ENCODE measurements at regions not wholly inside any gene's neighbourhood (a gene's known extent, or its start where the extent isn't known, plus 50 kb on each side); places are given as distances from the start of the nearest gene placed in this dataset.

GRCh38 chr12:30506411-30506810, 189.3 kb downstream of the IPO8 start:
- DNase-seq = no peak

GRCh38 chr12:30501718-30502117, 194.0 kb downstream of the IPO8 start:
- no peak for DNase-seq

DNA sequence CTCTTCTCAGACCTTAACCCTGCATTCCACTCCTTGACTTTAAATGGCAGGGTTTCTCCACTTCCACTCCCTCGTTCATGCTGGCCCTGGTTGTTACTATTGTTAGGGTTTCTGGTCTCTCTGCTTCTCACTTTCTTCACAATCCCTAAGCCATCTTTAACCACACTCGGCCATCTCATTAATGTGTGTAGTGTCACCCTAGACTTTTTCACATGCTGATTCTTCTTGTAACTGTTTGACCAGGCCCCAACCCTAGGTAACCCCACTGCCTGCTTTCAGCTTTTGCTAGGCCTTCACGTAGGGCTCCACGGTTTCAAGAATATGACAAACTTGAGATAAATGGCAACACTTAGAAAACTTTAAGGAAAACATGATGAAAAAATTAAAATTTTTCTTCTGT, 195.1 kb downstream of the IPO8 start:
- DNase-seq = no peak

DNA sequence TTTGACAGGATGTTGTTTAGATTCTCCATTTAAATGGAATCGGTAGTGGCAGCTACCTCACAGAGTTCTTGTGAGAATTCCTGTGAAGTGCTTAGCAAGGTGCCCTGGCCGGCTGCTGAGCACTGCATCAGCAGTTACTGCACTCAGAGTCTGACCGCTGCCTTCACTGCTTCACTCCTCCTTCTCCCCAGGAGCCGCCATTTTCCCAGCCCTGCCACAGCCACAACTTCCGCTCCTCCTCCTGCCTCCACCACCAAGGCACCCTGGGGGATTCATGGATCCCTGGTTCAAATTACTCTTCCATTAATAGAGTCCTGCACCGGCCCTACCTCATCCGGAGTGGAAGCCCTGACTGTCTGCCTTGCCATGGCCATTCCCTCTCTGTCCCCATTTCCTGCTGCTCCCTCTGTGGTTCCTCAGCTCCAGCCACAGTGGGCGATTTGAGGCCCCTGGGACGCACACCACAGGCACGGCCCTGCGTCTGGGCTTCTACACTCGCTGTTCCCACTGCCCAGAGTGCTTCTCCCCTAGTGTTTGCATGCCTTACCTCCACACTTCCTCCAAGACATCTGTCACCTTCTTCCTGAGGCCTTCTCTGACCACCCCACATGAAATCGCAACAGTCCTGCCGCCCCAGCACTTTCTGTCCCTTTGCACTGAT, 210.3 kb downstream of the IPO8 start:
- no peak for DNase-seq

DNA sequence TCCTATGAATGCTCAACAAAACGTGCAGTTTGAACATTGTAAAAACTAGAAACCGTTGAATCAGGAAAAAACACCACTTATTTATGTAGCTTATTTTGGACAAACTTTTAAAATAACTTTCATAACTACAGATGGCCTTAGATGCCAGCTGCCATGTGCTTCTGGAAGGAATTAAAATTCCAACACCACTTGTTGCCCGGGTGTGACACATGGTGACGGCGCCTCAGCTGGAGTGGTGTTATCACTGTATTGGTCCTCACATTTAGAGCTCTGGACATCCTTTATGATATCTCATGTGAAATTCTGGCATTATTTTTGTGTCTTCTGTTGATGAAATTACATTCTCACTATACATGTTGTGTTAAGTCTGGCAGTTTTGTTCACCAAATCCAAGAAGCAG, 211.0 kb downstream of the IPO8 start:
- DNase-seq = no peak

- DNase-seq = no peak
These were observed 213.0 kb downstream of the IPO8 start for GRCh38 chr12:30482650-30483049.

- no peak for DNase-seq
These were observed 222.4 kb downstream of the IPO8 start for GRCh38 chr12:30473274-30473673.

DNA sequence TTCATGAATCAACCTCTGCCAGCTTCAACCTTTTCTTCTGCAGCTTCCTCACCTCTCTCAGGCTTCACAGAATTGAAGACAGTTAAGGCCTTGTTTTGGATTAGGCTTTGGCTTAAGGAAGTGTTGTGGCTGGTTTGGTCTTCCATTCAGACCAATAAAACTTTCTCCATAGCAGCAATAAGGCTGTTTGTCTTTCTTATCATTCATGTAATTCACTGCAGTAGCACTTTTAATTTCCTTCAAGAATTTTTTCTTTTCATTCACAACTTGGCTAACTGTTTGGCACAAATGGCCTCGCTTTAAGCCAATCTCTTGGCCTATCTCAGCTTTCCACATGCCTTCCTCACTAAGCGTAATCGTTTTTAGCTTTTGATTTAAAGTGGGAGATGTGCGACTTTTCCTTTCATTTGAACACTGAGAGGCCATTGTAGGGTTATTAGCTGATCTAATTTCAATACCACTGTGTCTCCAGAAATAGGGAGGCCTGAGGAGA, 229.5 kb downstream of the IPO8 start:
- no peak for DNase-seq

- no peak for DNase-seq
These were observed 232.0 kb downstream of the IPO8 start for GRCh38 chr12:30463636-30464035.

DNA sequence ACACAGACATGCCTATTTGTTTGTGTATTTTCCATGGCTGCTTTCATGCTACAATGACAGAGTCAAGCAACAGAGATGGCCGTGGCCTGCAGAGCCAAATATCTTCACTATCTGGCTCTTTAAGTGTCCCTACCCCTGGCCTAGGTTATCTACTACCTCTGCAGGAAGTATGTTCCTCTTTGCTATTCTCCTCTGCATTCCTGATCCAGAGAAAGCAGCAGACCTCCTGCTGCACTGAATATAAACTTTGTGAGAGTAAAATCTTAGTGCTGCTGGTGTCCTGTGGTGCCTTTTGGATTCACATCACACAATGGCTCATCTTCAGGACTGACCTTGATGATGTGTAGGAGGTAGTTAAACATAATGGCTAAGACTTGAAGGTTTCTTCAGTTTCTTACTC, 233.4 kb downstream of the IPO8 start:
- DNase-seq = no peak

- DNase-seq = no peak
These were observed 234.5 kb downstream of the IPO8 start for GRCh38 chr12:30461026-30461615.

DNA sequence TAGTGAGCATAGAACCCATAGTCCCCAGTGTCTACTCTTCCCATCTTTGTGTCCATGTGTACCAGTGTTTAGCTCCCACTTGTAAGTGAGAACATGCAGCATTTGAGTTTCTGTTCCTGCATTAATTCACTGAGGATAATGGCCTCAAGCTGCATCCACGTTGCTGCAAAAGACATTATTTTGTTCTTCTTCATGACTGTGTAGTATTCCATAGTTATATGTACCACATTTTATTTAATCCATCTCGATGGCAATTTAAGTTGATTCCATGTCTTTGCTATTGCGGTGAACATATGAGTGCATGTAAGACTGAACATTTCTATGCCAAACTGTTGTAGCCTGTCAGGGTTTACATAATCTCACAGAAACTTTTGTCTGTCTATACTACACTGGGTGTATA, 237.2 kb downstream of the IPO8 start:
- no peak for DNase-seq

- peak; percentile 56 for DNase-seq
These were observed 237.9 kb downstream of the IPO8 start for GRCh38 chr12:30457621-30458289.

DNA sequence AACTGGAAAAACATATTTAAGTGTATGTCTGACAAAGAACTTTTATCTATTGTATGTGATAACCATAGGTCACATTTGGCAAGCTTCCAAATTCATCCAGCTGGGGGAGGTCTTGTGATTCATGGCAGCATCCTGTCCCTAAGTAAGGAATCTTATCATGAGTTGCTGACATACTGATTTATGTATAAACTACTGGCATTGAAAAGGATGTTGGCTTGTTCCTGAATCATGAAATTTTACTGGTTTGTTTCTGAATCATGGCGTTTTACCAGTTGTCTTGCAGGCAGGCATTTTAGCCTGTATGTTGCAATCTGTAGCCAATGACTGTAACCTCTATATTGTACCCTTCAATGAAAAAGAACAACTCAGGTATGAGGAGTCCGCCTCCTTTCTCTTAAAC, 244.8 kb downstream of the IPO8 start:
- DNase-seq = peak; percentile 95

DNA sequence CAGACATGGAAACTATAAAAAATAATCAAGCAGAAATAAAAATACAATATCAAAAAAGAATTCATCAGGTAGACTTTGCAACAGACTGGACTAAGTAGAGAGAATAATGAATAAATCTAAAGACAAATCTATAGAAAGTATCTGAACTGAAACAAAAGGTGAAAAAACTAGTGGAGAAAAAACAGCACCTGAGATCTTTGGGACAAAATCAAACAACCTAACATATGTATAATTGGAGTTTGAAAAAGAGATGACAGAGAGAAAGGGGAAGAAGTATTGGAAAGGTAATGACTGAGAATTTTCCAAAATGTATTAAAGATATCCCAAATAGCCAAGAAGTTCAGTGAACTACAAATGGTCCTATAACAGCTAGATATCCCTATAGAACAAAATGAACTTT, 245.4 kb downstream of the IPO8 start:
- no peak for DNase-seq

GRCh38 chr12:30448038-30448437, 247.6 kb downstream of the IPO8 start:
- no peak for DNase-seq

GRCh38 chr12:30447061-30447750, 248.5 kb downstream of the IPO8 start:
- no peak for DNase-seq

DNA sequence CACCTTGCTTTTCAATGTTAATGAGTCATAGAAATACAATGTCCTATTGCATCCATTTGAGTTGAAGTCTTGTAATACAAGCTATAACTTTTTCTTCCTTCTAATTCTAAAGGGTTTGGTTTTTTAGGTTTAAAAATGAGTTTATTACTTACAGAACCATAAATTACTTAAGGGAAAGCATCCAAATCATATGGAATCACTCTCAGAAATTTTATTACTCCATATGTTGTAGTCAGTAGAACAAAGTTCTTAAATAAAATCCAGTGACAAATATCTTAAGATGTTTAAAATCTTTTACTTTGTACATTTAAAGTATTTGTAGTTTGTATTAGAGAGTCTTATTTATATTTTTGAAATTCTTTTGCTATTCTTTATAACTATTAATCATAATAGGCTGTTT, 253.2 kb downstream of the IPO8 start:
- DNase-seq = no peak

GRCh38 chr12:30440826-30441602, 254.7 kb downstream of the IPO8 start:
- DNase-seq = peak; percentile 45

- DNase-seq = no peak
These were observed 256.5 kb downstream of the IPO8 start for GRCh38 chr12:30439201-30439600.

DNA sequence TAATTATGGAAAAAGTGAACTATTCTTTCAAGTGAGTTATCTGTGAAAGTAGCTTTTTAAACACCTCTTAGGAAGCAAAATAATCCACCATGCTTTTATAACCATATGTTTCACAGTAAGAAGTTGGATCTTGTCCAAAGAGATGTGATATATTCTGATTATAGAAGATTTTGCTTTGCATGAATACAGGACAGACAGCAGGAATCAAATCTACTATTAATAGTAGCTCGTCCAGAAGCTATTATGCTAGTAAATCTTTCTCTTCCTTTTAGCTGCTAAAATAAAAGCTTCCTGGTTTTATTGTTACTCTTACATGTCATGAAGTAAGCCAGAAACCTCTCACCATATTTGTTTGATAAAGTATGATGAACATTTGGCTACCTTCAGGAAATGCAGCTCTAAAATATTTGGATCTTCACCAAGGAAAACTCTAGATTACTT, 257.0 kb downstream of the IPO8 start:
- DNase-seq = no peak

GRCh38 chr12:30437616-30438015, 258.1 kb downstream of the IPO8 start:
- no peak for DNase-seq

DNA sequence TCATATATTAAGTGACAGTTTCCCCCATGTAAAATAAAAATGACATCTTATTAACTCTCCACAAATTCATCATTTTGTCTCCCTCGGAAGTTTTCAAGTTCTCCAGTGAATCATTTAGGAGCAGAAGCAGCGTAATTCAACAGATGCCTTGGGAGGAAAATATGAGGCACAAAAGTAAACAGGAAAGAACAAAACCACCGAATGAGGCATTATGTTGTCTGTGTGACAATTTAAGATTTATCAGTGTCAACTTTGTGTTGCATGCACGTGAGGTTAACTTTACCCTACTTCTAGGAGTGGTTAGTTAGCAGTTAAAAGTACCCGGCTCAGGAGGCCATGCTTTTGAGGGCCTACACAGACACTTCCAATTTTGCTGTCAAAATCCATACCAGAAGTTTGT, 258.6 kb downstream of the IPO8 start:
- no peak for DNase-seq

All from NCI-H226 (cell line).